DOHH2 (cell line): ENCODE measurements at regions not wholly inside any gene's neighbourhood (a gene's known extent, or its start where the extent isn't known, plus 50 kb on each side); places are given as distances from the start of the nearest gene placed in this dataset.

Experiments
- H3F3A ChIP-seq: fragments of 200-600 bp; sonication (generic), shearing (Covaris generic); 2 replicates; pipeline ENCODE4 v1.6.0; 2016; ENCODE audit warnings: antibody characterized with exemption, mild to moderate bottlenecking; ENCODE audit not compliant: control insufficient read depth, insufficient read depth
- H3K27ac ChIP-seq: fragments of 200-600 bp; sonication (generic); 2 replicates; pipeline ENCODE4 v1.5.1; 2014; ENCODE audit warnings: low read depth, mild to moderate bottlenecking, low read length, moderate library complexity
- H3K27me3 ChIP-seq: fragments of 200-600 bp; sonication (generic); 2 replicates; pipeline ENCODE4 v1.6.1; 2014; ENCODE audit warnings: mild to moderate bottlenecking, low read length, mixed read lengths; ENCODE audit not compliant: control insufficient read depth
- H3K36me3 ChIP-seq: fragments of 200-600 bp; sonication (generic); 2 replicates; pipeline ENCODE4 v1.6.1; 2014; ENCODE audit warnings: mild to moderate bottlenecking, low read length, moderate library complexity, mixed read lengths; ENCODE audit not compliant: control insufficient read depth
- H3K4me1 ChIP-seq: fragments of 200-600 bp; sonication (generic); 2 replicates; pipeline ENCODE4 v1.6.1; 2014; ENCODE audit warnings: mild to moderate bottlenecking, low read length, mixed read lengths; ENCODE audit not compliant: control insufficient read depth
- H3K4me2 ChIP-seq: fragments of 200-600 bp; sonication (generic); 2 replicates; pipeline ENCODE4 v1.6.0; 2014; ENCODE audit warnings: mild to moderate bottlenecking, low read length, moderate library complexity
- H3K4me3 ChIP-seq: fragments of 200-600 bp; sonication (generic); 2 replicates; pipeline ENCODE4 v1.5.1; 2014; ENCODE audit warnings: mild to moderate bottlenecking, low read length, mixed read lengths
- H3K79me2 ChIP-seq: fragments of 200-600 bp; sonication (generic); 2 replicates; pipeline ENCODE4 v1.6.1; 2014; ENCODE audit warnings: mild to moderate bottlenecking, low read length, mixed read lengths; ENCODE audit not compliant: control insufficient read depth
- H3K9me2 ChIP-seq: fragments of 200-600 bp; sonication (generic); replicated peaks from 2 replicates; pipeline ENCODE4 v1.6.1; 2014; ENCODE audit warnings: mild to moderate bottlenecking, low read length, mixed read lengths; ENCODE audit not compliant: control insufficient read depth
- H3K9me3 ChIP-seq: fragments of 200-600 bp; sonication (generic); 2 replicates; pipeline ENCODE4 v1.6.1; 2014; ENCODE audit warnings: antibody characterized with exemption, low read length, mixed read lengths; ENCODE audit not compliant: control insufficient read depth, insufficient read depth
- H4K20me1 ChIP-seq: fragments of 200-600 bp; sonication (generic); 2 replicates; pipeline ENCODE4 v1.6.0; 2014; ENCODE audit warnings: low read depth, mild to moderate bottlenecking, antibody characterized with exemption, low read length, moderate library complexity; ENCODE audit not compliant: control insufficient read depth, insufficient read depth
- EZH2phosphoT487 ChIP-seq: fragments of 200-600 bp; sonication (generic); IDR thresholded peaks from 2 replicates; pipeline ENCODE4 v1.6.1; 2017; ENCODE audit warnings: borderline replicate concordance, mild to moderate bottlenecking, antibody characterized with exemption, low read length, moderate library complexity, mixed read lengths
- TF ChIP-seq, protein P1 (sequence below): fragments of 200-600 bp; sonication (generic); IDR thresholded peaks from one replicate; pipeline ENCODE4 v1.5.1; 2014; ENCODE audit warnings: antibody characterized with exemption, mild to moderate bottlenecking, low read depth, low read length; ENCODE audit not compliant: poor library complexity, severe bottlenecking

GRCh38 chr10:107442035-107442505 lies 277.6 kb upstream of the SORCS1 start:
- Histone ChIP-seq H3K4me1 (no peaks in the 10 kb centered on the region), H4K20me1 (no peaks in the 10 kb centered on the region), H3K27ac (no peak overlapping the region), H3K27me3 (no peaks in the 10 kb centered on the region), H3K9me3 (peaks cover 3% of the 10 kb centered on the region; the same call in 1 of the 2 replicates), H3K9me2 (no peaks in the 10 kb centered on the region; the same call in 1 of the 2 replicates), H3K79me2 (no peaks in the 10 kb centered on the region), H3K36me3 (no peaks in the 10 kb centered on the region), H3F3A (no peaks in the 10 kb centered on the region), H3K4me2 (no peak overlapping the region), H3K4me3 (no peak overlapping the region)
- TF ChIP-seq, protein P1, sequence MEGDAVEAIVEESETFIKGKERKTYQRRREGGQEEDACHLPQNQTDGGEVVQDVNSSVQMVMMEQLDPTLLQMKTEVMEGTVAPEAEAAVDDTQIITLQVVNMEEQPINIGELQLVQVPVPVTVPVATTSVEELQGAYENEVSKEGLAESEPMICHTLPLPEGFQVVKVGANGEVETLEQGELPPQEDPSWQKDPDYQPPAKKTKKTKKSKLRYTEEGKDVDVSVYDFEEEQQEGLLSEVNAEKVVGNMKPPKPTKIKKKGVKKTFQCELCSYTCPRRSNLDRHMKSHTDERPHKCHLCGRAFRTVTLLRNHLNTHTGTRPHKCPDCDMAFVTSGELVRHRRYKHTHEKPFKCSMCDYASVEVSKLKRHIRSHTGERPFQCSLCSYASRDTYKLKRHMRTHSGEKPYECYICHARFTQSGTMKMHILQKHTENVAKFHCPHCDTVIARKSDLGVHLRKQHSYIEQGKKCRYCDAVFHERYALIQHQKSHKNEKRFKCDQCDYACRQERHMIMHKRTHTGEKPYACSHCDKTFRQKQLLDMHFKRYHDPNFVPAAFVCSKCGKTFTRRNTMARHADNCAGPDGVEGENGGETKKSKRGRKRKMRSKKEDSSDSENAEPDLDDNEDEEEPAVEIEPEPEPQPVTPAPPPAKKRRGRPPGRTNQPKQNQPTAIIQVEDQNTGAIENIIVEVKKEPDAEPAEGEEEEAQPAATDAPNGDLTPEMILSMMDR = no peak
- TF ChIP-seq EZH2phosphoT487 = no peak

DNA sequence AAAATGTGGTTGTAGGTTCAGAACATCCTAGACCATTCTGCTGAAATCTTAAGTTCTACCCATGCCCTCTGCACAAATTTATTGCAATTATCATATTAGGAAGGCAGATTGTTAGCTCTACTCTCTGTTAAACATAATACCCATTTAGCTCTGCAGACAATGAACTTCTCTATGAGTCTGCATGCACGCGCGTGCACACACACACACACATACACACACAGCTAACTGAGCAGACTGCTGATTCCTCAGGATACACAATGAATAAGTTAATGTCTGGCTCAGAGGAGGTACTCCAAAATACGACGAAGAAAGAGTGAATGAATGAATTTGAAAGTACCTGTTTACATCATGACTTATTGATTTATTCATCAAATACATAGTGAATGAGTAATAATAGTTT lies 276.2 kb upstream of the SORCS1 start:
- no peak overlapping the region for H3K27ac ChIP-seq
- no peaks in the 10 kb centered on the region for H3K4me1 ChIP-seq
- H4K20me1 ChIP-seq = no peaks in the 10 kb centered on the region
- no peak overlapping the region for H3K4me3 ChIP-seq
- no peaks in the 10 kb centered on the region for H3K36me3 ChIP-seq
- no peak overlapping the region for H3K4me2 ChIP-seq
- no peak for TF ChIP-seq EZH2phosphoT487
- TF ChIP-seq, protein P1 = no peak
- H3K9me3 ChIP-seq = peaks cover 3% of the 10 kb centered on the region; the same call in 1 of the 2 replicates
- H3K9me2 ChIP-seq = no peaks in the 10 kb centered on the region; the same call in 1 of the 2 replicates
- H3K27me3 ChIP-seq = no peaks in the 10 kb centered on the region
- no peaks in the 10 kb centered on the region for H3K79me2 ChIP-seq
- no peaks in the 10 kb centered on the region for H3F3A ChIP-seq

- Histone ChIP-seq H3K27ac (no peak overlapping the region), H3K9me3 (peaks cover 3% of the 10 kb centered on the region; the same call in 1 of the 2 replicates), H3K79me2 (no peaks in the 10 kb centered on the region), H3K4me3 (no peak overlapping the region), H3K9me2 (no peaks in the 10 kb centered on the region), H4K20me1 (no peaks in the 10 kb centered on the region), H3K36me3 (no peaks in the 10 kb centered on the region), H3K4me2 (no peak overlapping the region), H3K27me3 (no peaks in the 10 kb centered on the region), H3K4me1 (no peaks in the 10 kb centered on the region), H3F3A (no peaks in the 10 kb centered on the region)
- TF ChIP-seq, protein P1 = no peak
- no peak for TF ChIP-seq EZH2phosphoT487
Measured at GRCh38 chr10:107437921-107438320, 273.4 kb upstream of the SORCS1 start.
